IPS-20b (cell line): ENCODE measurements at regions not wholly inside any gene's neighbourhood (a gene's known extent, or its start where the extent isn't known, plus 50 kb on each side); places are given as distances from the start of the nearest gene placed in this dataset.
"Not testable (repeated sequence)": the region's sequence is repeated elsewhere in the genome, so short reads cannot be mapped to it uniquely, and the experiment has no call there.

Experiments
- H3K27ac ChIP-seq: one replicate; pipeline ENCODE4 v1.5.1; 2013; ENCODE audit warnings: low read length
- H3K27me3 ChIP-seq: 2 replicates; pipeline ENCODE4 v1.6.1; 2013; ENCODE audit warnings: mild to moderate bottlenecking, low read length, inconsistent platforms; ENCODE audit not compliant: insufficient read depth
- H3K36me3 ChIP-seq: 2 replicates; pipeline ENCODE4 v1.6.1; 2013; ENCODE audit warnings: low read depth, mild to moderate bottlenecking, inconsistent platforms, low read length, moderate library complexity; ENCODE audit not compliant: insufficient read depth
- H3K4me1 ChIP-seq: 2 replicates; pipeline ENCODE4 v1.6.1; 2013; ENCODE audit warnings: mild to moderate bottlenecking, control low read depth, inconsistent platforms, low read length, moderate library complexity; ENCODE audit not compliant: insufficient read depth
- H3K4me3 ChIP-seq: 2 replicates; pipeline ENCODE4 v1.5.1; 2013; ENCODE audit warnings: mild to moderate bottlenecking, low read length, inconsistent platforms
- H3K9ac ChIP-seq: 2 replicates; pipeline ENCODE4 v1.6.1; 2013; ENCODE audit warnings: low read depth, mild to moderate bottlenecking, inconsistent platforms, low read length, moderate library complexity
- H3K9me3 ChIP-seq: 2 replicates; pipeline ENCODE4 v1.6.1; 2013; ENCODE audit warnings: mild to moderate bottlenecking, low read depth, low read length, inconsistent platforms; ENCODE audit not compliant: insufficient read depth

GRCh38 chr12:13924286-13924685 is 57.1 kb downstream of the GRIN2B start:
- no peak overlapping the region for H3K4me3 ChIP-seq
- H3K27ac ChIP-seq, result no peak overlapping the region
- no peaks in the 10 kb centered on the region for H3K4me1 ChIP-seq
- no peak overlapping the region for H3K9ac ChIP-seq
- no peaks in the 10 kb centered on the region for H3K36me3 ChIP-seq
- no peaks in the 10 kb centered on the region for H3K27me3 ChIP-seq
- H3K9me3 ChIP-seq, result no peaks in the 10 kb centered on the region

GRCh38 chr12:13918897-13919296 is 62.5 kb downstream of the GRIN2B start:
- H3K4me3 ChIP-seq, result no peak overlapping the region
- no peak overlapping the region for H3K27ac ChIP-seq
- no peaks in the 10 kb centered on the region for H3K27me3 ChIP-seq
- no peaks in the 10 kb centered on the region for H3K4me1 ChIP-seq
- H3K9me3 ChIP-seq, result no peaks in the 10 kb centered on the region
- H3K36me3 ChIP-seq, result no peaks in the 10 kb centered on the region
- H3K9ac ChIP-seq, result no peak overlapping the region

GRCh38 chr12:13915096-13915495 is 66.3 kb downstream of the GRIN2B start:
- H3K4me1 ChIP-seq, result no peaks in the 10 kb centered on the region
- H3K27ac ChIP-seq, result no peak overlapping the region
- H3K27me3 ChIP-seq, result no peaks in the 10 kb centered on the region
- H3K9ac ChIP-seq, result no peak overlapping the region
- H3K4me3 ChIP-seq, result no peak overlapping the region
- H3K36me3 ChIP-seq, result no peaks in the 10 kb centered on the region
- H3K9me3 ChIP-seq, result no peaks in the 10 kb centered on the region

GRCh38 chr12:13913371-13913770 is 68.0 kb downstream of the GRIN2B start:
- no peak overlapping the region for H3K4me3 ChIP-seq
- no peaks in the 10 kb centered on the region for H3K4me1 ChIP-seq
- no peaks in the 10 kb centered on the region for H3K27me3 ChIP-seq
- H3K9me3 ChIP-seq, result no peaks in the 10 kb centered on the region
- no peak overlapping the region for H3K9ac ChIP-seq
- H3K27ac ChIP-seq, result no peak overlapping the region
- no peaks in the 10 kb centered on the region for H3K36me3 ChIP-seq

GRCh38 chr12:13911756-13912554 is 69.4 kb downstream of the GRIN2B start:
- no peaks in the 10 kb centered on the region for H3K4me1 ChIP-seq
- no peaks in the 10 kb centered on the region for H3K36me3 ChIP-seq
- H3K4me3 ChIP-seq, result no peak overlapping the region
- H3K27me3 ChIP-seq, result no peaks in the 10 kb centered on the region
- no peak overlapping the region for H3K27ac ChIP-seq
- no peaks in the 10 kb centered on the region for H3K9me3 ChIP-seq
- no peak overlapping the region for H3K9ac ChIP-seq

GRCh38 chr12:13905794-13906193 is 75.6 kb downstream of the GRIN2B start:
- H3K4me1 ChIP-seq, result no peaks in the 10 kb centered on the region
- no peaks in the 10 kb centered on the region for H3K27me3 ChIP-seq
- H3K9ac ChIP-seq, result no peak overlapping the region
- H3K36me3 ChIP-seq, result no peaks in the 10 kb centered on the region
- no peak overlapping the region for H3K27ac ChIP-seq
- H3K4me3 ChIP-seq, result no peak overlapping the region
- H3K9me3 ChIP-seq, result no peaks in the 10 kb centered on the region

- H3K36me3 ChIP-seq, result no peaks in the 10 kb centered on the region
- peaks cover 2% of the 10 kb centered on the region; the same call in 1 of the 2 replicates for H3K4me1 ChIP-seq
- no peak overlapping the region for H3K27ac ChIP-seq
- no peak overlapping the region for H3K9ac ChIP-seq
- H3K27me3 ChIP-seq, result no peaks in the 10 kb centered on the region
- no peaks in the 10 kb centered on the region for H3K9me3 ChIP-seq
- no peak overlapping the region for H3K4me3 ChIP-seq
Observed at GRCh38 chr12:13900718-13901117, 80.7 kb downstream of the GRIN2B start.

GRCh38 chr12:13898387-13898786 is 83.0 kb downstream of the GRIN2B start:
- not testable (repeated sequence) for H3K9me3 ChIP-seq, H3K9ac ChIP-seq, H3K27me3 ChIP-seq, H3K4me3 ChIP-seq, H3K36me3 ChIP-seq, H3K27ac ChIP-seq, H3K4me1 ChIP-seq

GRCh38 chr12:13897811-13898210 is 83.6 kb downstream of the GRIN2B start:
- no peaks in the 10 kb centered on the region for H3K27me3 ChIP-seq
- no peaks in the 10 kb centered on the region for H3K9me3 ChIP-seq
- H3K9ac ChIP-seq, result no peak overlapping the region
- H3K36me3 ChIP-seq, result no peaks in the 10 kb centered on the region
- H3K27ac ChIP-seq, result no peak overlapping the region
- peaks cover 7% of the 10 kb centered on the region; the same call in 1 of the 2 replicates for H3K4me1 ChIP-seq
- no peak overlapping the region for H3K4me3 ChIP-seq

- Histone ChIP-seq H3K9ac (no peak overlapping the region), H3K27me3 (no peaks in the 10 kb centered on the region), H3K36me3 (no peaks in the 10 kb centered on the region), H3K4me1 (peaks cover 7% of the 10 kb centered on the region; the same call in 1 of the 2 replicates), H3K27ac (no peak overlapping the region), H3K9me3 (no peaks in the 10 kb centered on the region), H3K4me3 (no peak overlapping the region)
Observed at GRCh38 chr12:13896063-13896626, 85.3 kb downstream of the GRIN2B start.

- Histone ChIP-seq H3K27me3 (no peaks in the 10 kb centered on the region), H3K4me1 (peaks cover 7% of the 10 kb centered on the region; the same call in 1 of the 2 replicates), H3K27ac (no peak overlapping the region), H3K9me3 (no peaks in the 10 kb centered on the region), H3K36me3 (no peaks in the 10 kb centered on the region), H3K9ac (no peak overlapping the region), H3K4me3 (no peak overlapping the region)
Observed at GRCh38 chr12:13891902-13892301, 89.5 kb downstream of the GRIN2B start.

- no peak overlapping the region for H3K9ac ChIP-seq
- H3K4me3 ChIP-seq, result no peak overlapping the region
- no peaks in the 10 kb centered on the region for H3K36me3 ChIP-seq
- H3K4me1 ChIP-seq, result peaks cover 7% of the 10 kb centered on the region; the same call in 1 of the 2 replicates
- H3K9me3 ChIP-seq, result no peaks in the 10 kb centered on the region
- H3K27ac ChIP-seq, result no peak overlapping the region
- no peaks in the 10 kb centered on the region for H3K27me3 ChIP-seq
Observed at GRCh38 chr12:13890943-13891342, 90.5 kb downstream of the GRIN2B start.
